ENCODE measurements at regions not wholly inside any gene's neighbourhood (a gene's known extent, or its start where the extent isn't known, plus 50 kb on each side); places are given as distances from the start of the nearest gene placed in this dataset.

DNA sequence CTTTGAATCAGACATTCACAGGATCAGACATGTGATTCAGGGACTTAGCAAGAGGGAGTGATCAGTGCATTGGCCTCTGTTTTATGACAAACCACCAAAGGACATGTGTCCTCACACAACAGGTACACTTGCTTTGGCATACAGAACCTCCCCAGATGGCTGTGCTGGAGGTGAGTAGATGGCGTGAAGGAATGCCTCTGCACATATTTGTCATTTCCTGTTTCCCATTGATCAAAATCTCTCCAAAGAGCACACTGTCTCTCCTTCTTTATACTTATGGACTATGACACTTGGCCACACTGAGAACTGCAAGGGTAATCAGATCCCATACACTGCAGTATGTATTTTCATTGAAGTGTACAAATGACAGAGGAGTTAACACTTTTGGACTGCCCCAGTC lies 927.6 kb downstream of the TSN start:
- no peak for DNase-seq
- no peaks in the 10 kb centered on the region for H3K4me1 ChIP-seq
- TF ChIP-seq, protein P1, sequence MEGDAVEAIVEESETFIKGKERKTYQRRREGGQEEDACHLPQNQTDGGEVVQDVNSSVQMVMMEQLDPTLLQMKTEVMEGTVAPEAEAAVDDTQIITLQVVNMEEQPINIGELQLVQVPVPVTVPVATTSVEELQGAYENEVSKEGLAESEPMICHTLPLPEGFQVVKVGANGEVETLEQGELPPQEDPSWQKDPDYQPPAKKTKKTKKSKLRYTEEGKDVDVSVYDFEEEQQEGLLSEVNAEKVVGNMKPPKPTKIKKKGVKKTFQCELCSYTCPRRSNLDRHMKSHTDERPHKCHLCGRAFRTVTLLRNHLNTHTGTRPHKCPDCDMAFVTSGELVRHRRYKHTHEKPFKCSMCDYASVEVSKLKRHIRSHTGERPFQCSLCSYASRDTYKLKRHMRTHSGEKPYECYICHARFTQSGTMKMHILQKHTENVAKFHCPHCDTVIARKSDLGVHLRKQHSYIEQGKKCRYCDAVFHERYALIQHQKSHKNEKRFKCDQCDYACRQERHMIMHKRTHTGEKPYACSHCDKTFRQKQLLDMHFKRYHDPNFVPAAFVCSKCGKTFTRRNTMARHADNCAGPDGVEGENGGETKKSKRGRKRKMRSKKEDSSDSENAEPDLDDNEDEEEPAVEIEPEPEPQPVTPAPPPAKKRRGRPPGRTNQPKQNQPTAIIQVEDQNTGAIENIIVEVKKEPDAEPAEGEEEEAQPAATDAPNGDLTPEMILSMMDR (IDR thresholded peaks at IDR 0.05): no peak
- no peak for TF ChIP-seq POLR2A (IDR thresholded peaks at IDR 0.05)

DNA sequence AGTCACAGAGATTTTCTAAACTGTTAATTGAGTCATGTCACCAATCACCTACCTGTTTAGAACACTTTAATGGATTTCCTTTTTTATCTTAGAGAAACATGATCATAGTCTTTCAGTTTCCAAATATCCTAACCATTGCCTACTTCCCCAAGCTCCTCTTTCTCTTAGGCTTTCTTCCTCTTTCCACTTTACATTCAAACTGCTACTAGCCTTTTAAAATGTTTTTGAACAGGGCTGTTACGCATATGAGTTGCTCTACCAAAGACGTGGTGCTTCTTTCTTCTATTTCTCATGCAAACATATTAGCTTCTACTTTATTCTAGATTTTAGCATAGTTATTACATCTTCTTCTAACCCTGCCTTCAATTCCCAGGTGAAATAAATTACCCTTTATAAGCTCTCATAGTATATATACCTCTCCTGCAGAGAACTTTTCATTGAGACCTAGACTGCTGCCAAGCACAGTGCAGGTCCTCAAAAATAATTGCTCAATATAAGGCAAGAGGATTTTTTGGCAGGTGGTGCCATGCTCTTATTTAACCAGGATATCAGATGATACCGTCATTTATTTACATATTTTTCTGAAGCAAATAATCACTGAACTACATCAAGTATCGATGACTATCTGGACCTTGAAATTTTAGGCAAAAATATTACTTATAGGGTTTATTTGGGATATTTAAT lies 937.1 kb downstream of the TSN start:
- Histone ChIP-seq H3K4me3 (no peak overlapping the region), H3K27me3 (no peaks in the 10 kb centered on the region), H3K36me3 (no peaks in the 10 kb centered on the region), H3K27ac (no peak overlapping the region), H3K4me1 (no peaks in the 10 kb centered on the region), H3K9me3 (no peaks in the 10 kb centered on the region)
- TF ChIP-seq, protein P1 (IDR thresholded peaks at IDR 0.05): no peak
- TF ChIP-seq POLR2A (IDR thresholded peaks at IDR 0.05): no peak
- no peak for DNase-seq

More for the DNA sequence above, 927.6 kb downstream of the TSN start:
- no peak overlapping the region for H3K27ac ChIP-seq
- no peaks in the 10 kb centered on the region for H3K36me3 ChIP-seq
- no peaks in the 10 kb centered on the region for H3K27me3 ChIP-seq
- no peaks in the 10 kb centered on the region for H3K9me3 ChIP-seq
- no peak overlapping the region for H3K4me3 ChIP-seq

DNA sequence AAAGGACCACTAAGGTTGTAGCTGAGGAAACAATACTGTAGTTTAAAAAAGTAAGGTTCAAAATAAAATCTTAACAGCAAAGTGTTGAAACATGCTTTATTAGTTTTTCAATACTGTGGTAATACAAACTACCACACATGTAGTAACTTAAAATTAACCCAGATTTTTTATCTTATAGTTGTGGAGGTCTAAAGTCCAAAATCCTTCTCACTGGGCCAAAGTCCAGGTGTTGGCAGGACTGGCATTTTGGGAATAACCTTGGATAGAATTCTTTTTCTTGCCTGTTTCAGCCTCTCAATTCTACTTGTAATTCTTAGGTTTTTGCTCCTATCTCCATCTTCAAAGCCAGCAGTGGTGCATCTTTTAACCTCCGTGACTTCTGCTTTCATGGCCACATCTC lies 942.0 kb downstream of the TSN start:
- TF ChIP-seq, protein P1 (IDR thresholded peaks at IDR 0.05): no peak
- TF ChIP-seq POLR2A (IDR thresholded peaks at IDR 0.05): no peak
- Histone ChIP-seq H3K9me3 (no peaks in the 10 kb centered on the region), H3K4me1 (no peaks in the 10 kb centered on the region), H3K4me3 (no peak overlapping the region), H3K27me3 (no peaks in the 10 kb centered on the region), H3K36me3 (no peaks in the 10 kb centered on the region), H3K27ac (no peak overlapping the region)
- no peak for DNase-seq

GRCh38 chr2:122703676-122704075 lies 948.2 kb downstream of the TSN start:
- no peaks in the 10 kb centered on the region for H3K4me1 ChIP-seq
- DNase-seq: no peak
- TF ChIP-seq, protein P1 (IDR thresholded peaks at IDR 0.05): no peak
- no peak for TF ChIP-seq POLR2A (IDR thresholded peaks at IDR 0.05)
- H3K27ac ChIP-seq: no peak overlapping the region
- H3K4me3 ChIP-seq: no peak overlapping the region
- no peaks in the 10 kb centered on the region for H3K9me3 ChIP-seq
- H3K36me3 ChIP-seq: no peaks in the 10 kb centered on the region
- H3K27me3 ChIP-seq: no peaks in the 10 kb centered on the region

GRCh38 chr2:122704109-122704563 lies 948.7 kb downstream of the TSN start:
- H3K9me3 ChIP-seq: no peaks in the 10 kb centered on the region
- H3K27ac ChIP-seq: no peak overlapping the region
- H3K4me1 ChIP-seq: no peaks in the 10 kb centered on the region
- H3K27me3 ChIP-seq: no peaks in the 10 kb centered on the region
- H3K4me3 ChIP-seq: no peak overlapping the region
- no peak for TF ChIP-seq POLR2A (IDR thresholded peaks at IDR 0.05)
- TF ChIP-seq, protein P1 (IDR thresholded peaks at IDR 0.05): no peak
- H3K36me3 ChIP-seq: no peaks in the 10 kb centered on the region
- DNase-seq: no peak

Data from Peyer's patch (tissue), 4 donors.